IPS DF 4.7 (cell line): ENCODE measurements at regions not wholly inside any gene's neighbourhood (a gene's known extent, or its start where the extent isn't known, plus 50 kb on each side); places are given as distances from the start of the nearest gene placed in this dataset.

Experiments
- DNase-seq: peaks from one replicate; pipeline ENCODE4 v3.0.0-alpha.2; 2013; ENCODE audit warnings: low spot score; ENCODE audit errors: extremely low read depth

- no peak for DNase-seq
Observed at GRCh38 chrX:69027181-69028005, 137.9 kb downstream of the PJA1 start.

DNA sequence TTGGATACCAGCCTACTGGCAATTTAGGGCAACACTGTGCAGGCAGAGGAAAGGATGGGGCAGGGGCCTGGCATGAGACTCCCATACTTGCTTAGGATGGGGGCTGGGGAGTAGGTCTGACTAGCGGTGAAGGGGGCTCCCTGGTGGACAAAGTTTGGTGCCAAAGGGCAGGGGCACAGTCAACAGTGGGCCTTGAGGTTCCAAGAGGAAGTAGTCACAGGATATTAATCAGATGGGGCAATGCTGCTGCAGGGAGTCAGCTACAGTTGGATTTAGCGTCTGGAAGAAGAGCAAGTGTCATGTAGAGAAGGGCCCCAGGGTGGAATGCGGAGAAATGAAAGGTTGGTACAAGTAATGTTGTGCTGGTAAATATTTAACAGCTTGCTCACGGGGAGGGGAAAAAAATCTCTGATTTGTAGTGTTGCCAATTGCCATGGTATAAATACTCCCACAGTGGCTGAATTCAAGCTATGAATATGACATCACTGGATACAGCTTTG is 139.4 kb downstream of the PJA1 start:
- no peak for DNase-seq

DNA sequence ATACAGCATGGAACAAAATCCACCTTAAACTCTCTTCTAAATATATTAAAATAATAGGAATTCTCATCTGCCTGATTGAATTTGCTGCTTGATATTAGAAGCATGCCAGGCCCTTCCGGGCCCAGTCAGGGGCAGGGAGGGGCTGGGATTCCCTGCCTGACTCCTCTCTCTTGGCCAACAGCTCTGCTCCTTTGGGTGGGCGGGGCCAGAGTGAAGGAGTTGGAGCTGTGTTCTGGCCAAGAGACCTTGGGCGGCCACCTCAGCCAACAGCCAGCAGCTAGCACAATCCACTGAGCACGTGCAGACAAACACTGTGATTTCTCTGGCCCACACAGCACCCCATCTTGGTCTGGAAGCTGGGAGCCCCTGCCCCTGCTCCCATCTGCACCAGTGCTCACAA is 140.3 kb downstream of the PJA1 start:
- no peak for DNase-seq

- no peak for DNase-seq
Observed at GRCh38 chrX:69024161-69024736, 141.0 kb downstream of the PJA1 start.

GRCh38 chrX:69022430-69022829 is 142.8 kb downstream of the PJA1 start:
- no peak for DNase-seq

DNA sequence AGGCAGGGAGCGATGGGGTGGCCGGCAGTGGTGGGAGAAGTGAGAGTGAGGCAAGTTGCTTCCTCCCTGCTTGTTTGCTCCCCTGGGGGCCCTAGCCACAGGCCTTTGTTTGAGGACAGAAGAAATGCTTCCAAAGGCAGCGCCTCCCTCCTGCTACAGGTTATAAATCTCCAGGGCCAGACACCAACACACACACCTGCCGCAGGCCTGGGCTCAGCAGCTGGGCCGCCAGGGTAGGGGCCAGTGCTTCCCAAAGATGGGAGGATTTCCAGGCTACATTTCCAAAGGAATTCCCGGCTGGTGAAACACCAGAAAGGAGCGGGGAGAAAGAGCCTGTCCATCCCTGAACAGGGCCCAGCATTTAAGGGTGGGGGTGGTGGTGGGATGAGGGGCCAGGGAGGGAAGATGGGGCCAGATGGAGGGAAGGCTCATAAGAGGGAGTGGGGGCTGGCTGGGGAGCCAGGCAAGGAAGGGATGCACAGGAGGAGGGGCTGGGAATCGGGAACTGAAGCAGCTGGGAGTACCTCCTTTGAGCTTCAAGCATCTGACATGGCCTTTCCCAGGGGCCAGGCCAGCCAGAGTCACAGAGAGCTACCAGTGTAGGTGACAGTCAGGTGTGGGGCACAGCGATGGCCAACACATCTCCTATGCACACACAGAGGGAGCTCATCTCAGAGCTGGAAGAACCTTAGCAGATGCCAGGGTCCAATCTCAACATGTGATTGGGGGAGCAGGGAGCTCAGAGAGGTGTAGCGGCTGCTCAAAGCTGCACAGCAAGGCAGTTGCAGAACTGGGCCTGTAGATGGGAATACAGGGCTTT is 143.9 kb downstream of the PJA1 start:
- DNase-seq, result no peak

- DNase-seq, result no peak
Observed at GRCh38 chrX:69020316-69020715, 144.9 kb downstream of the PJA1 start.

DNA sequence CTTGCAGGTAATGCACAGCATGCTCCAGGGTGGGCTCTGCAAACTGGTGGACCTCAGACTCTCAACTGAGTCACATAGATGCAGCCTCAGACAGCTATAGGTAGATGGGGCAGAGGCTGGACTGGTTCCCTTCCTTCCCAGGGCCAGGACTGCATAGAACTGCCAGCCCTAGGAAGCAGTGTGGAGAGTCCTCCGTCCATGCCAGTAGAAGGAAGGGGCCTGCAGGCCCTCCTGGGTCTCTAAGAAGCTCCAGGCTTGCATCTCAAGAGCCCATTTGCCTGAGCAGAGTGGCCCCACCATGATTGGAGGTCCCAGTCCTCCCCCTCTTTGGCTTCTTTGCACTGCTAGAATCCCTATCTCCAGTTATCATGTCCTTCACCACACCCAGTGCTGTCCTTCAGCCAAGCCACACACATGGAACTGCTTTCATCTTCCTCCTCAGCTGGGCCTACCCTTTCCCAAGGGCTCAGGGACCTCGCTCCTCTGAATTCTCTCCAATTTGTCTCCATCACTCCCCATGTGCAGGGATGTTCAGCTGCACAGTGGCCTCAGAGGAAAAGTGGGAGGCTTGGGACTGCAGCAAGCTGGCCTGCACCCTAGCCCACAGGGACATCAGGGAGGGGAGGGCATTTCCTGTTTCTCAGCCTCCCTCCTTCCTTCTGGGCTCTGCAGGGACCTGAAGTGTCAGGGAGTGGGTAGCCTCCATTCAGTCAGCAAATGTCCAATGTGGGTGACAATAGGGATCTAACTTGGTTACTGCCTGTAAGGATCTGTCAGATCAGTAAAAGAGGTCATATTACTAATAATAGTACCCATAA is 146.0 kb downstream of the PJA1 start:
- no peak for DNase-seq

- DNase-seq, result no peak
Observed at GRCh38 chrX:69018416-69019072, 146.7 kb downstream of the PJA1 start.

DNA sequence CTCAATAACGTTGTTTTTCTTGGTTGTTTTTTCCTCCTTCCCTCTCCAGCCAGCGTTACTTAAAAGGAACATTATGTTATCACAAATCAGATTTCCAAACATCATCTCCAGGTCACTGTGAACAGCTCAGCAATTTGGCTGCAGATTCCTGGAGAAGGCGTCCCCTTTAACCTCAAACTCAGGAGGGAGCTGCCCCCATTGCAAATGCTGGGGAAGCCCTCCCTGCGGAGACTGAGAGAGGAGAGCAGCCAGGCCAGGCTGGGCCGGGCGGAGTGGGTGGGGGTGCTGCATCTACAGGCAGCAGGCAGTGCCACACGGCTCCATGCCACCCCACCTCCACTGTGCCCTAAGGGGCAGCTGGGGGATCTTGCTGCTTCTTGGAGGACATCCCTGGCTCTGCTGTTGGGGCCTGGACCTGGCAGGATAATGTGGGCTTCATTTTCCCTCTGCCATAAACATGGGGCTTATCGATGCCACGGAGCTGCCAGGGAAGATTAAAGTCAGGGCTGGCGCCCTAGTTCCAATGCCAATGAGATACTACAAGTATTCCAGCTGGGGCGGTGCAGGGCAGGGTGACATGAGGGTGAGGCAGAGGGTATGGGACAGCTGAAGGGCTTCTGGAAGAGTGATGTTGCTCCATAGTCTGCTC is 148.8 kb downstream of the PJA1 start:
- DNase-seq, result no peak

GRCh38 chrX:69015564-69016292 is 149.5 kb downstream of the PJA1 start:
- no peak for DNase-seq

DNA sequence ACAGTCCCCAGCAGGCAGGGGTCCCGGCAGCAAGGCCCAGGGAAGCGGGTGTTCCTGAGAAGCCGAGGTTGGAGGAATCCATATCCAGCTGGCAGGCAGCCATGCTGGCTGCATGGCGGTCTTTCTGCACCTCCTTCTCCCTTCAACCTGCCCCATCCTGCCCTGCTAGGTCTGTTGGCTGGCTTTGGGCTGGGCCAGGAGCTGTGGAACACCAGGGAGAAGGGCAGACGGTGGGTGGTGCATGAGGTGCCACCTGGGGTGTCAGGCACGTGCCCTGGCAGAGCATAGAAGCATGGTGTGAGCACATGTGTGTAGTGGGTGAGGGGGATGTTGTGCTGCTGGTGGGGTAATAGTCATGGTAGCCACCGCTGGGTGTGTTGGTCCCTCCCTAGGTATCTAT is 150.1 kb downstream of the PJA1 start:
- DNase-seq, result no peak

- DNase-seq, result no peak
Observed at GRCh38 chrX:69014200-69014599, 151.1 kb downstream of the PJA1 start.

GRCh38 chrX:69010339-69010738 is 154.9 kb downstream of the PJA1 start:
- DNase-seq, result no peak

DNA sequence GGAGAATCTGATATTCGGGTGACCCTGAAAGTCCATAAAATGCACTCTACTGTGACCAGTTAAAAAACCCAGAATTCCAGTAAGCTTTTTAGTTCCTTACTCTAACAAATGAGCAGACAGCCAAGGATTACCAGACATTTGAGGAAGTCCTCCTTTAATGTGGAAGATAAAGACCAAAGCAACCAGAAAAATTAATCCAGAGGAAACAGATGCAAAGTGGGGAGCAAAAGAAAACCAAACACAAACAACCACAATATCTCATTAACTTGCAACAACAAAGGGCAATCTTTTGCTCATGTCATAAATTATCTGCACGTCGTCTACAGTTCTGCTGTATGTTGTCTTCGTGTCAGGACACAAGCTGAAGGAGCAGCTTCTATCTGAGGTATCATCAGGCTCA is 164.4 kb downstream of the PJA1 start:
- no peak for DNase-seq

- no peak for DNase-seq
Observed at GRCh38 chrX:68999931-69000330, 165.3 kb downstream of the PJA1 start.

- DNase-seq, result no peak
Observed at GRCh38 chrX:68999356-68999755, 165.9 kb downstream of the PJA1 start.

- no peak for DNase-seq
Observed at GRCh38 chrX:68998716-68999115, 166.5 kb downstream of the PJA1 start.

DNA sequence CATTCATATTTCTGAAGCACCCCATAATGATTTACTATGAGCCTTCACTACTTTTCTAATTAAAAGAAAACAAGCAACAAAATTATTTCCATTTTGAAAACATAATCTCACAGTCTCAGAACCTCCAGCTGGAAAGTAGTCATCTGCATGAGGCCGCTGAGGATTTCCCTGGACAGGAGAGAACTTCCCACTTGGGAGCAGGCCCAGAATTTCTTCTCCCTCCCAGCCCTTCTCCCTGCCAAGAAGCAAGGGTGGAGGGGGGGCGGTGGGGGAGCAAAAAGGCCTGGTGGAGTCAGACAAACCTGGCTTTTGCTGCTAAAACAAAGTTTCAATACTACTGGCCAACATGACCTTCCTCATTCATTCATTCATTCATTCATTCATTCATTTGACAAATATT is 167.3 kb downstream of the PJA1 start:
- no peak for DNase-seq

DNA sequence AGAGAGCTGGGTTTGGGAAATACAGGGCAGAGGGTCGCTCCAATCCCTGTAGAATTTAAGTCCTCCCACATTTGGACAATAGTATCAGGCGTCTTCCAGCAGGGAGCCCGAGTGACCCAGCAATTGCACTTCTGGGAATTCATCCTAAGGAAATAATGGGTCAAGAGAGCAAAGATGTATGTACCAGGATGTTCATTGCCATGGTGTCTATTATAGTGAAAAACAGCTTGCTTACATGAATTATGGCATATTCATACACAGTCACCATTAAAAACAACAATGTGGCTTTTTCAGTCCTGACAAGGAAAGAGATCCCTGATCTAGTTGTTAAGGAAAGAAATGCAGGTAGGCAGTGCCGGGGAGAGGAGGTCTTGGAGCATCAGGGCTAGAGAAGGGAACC is 167.7 kb downstream of the PJA1 start:
- no peak for DNase-seq
